HepG2 (cell line): ENCODE measurements at regions not wholly inside any gene's neighbourhood (a gene's known extent, or its start where the extent isn't known, plus 50 kb on each side); places are given as distances from the start of the nearest gene placed in this dataset.

ENCODE experiments used
- ATAC-seq: fragments of 200-7000 bp; cut with Tn5 transposase; 3 replicates; pipeline ENCODE4 v1.9.1; 2020; ENCODE audit warnings: mild to moderate bottlenecking, moderate library complexity
- BruUV-seq: library from RNA; stranded (reverse); fragments of 400-500 nt; replicated peaks from 2 replicates; lab custom pipeline; 2021; lab: Mats Ljungman, UMichigan
- CTCF ChIA-PET: fragments of 300-600 bp; formaldehyde crosslinking; extraction: SDS; loops from one replicate; lab custom pipeline; 2021; ENCODE audit warnings: low total read pairs, inconsistent platforms, low intra/inter-chr PET ratio; lab: Yijun Ruan, JAX
- POLR2A ChIA-PET: fragments of 350-600 bp; sonication (Branson Sonifier 250); formaldehyde crosslinking; loops from one replicate; lab custom pipeline; 2020; ENCODE audit warnings: antibody characterized with exemption, inconsistent platforms; lab: Yijun Ruan, JAX
- DNase-seq: peaks from one replicate; pipeline ENCODE4 v3.0.0-alpha.2; 2015; ENCODE audit warnings: low spot score
- FAIRE-seq: peaks from 3 replicates; lab custom pipeline; 2011; peaks lifted over from hg19 to GRCh38; lab: Jason Lieb, UNC
- H2AFZ ChIP-seq: one replicate; pipeline ENCODE4 v1.6.1; 2011; ENCODE audit warnings: low read length, inconsistent platforms
- H3K27ac ChIP-seq: fragments of 300-600 bp; 3 replicates; pipeline ENCODE4 v1.8.0; 2011; ENCODE audit warnings: mixed run types, mild to moderate bottlenecking, mixed read lengths, low read length, inconsistent platforms; ENCODE audit not compliant: insufficient read depth; ENCODE audit errors: extremely low read length
- H3K27me3 ChIP-seq, 2 experiments: fragments of 200-600 bp in 1 of 2; 2 replicates in 1 of 2; 3 replicates in 1 of 2; pipeline versions ENCODE4 v1.6.0 to v1.8.0; 2011; ENCODE audit warnings: low read length in 2 of 2, mild to moderate bottlenecking in 2 of 2, moderate library complexity in 2 of 2, inconsistent platforms in 1 of 2; ENCODE audit not compliant: insufficient read depth in 2 of 2, control insufficient read depth in 1 of 2
- H3K36me3 ChIP-seq, 2 experiments: fragments of 200-600 bp in 1 of 2; replicated peaks in 1 of 2; 2 replicates in 1 of 2; 3 replicates in 1 of 2; pipeline versions ENCODE4 v1.5.1 to v1.8.0; 2011; ENCODE audit warnings: low read length in 2 of 2, inconsistent platforms in 1 of 2; ENCODE audit not compliant: insufficient read depth in 2 of 2, control insufficient read depth in 1 of 2
- H3K4me1 ChIP-seq: 2 replicates; pipeline ENCODE4 v1.5.1; 2012; ENCODE audit warnings: low read length, inconsistent platforms; ENCODE audit not compliant: insufficient read depth
- H3K4me2 ChIP-seq: 2 replicates; pipeline ENCODE4 v1.6.0; 2011; ENCODE audit warnings: low read depth, low read length, inconsistent platforms
- H3K4me3 ChIP-seq, 3 experiments: fragments of 200-600 bp in 1 of 3; sonication (generic), shearing (Covaris generic) in 1 of 3; replicated peaks in 1 of 3; 2 replicates each; pipeline ENCODE4 v1.5.1; 2011 to 2016; ENCODE audit warnings: low read length in 3 of 3, inconsistent platforms in 2 of 3, low read depth in 2 of 3, mild to moderate bottlenecking in 2 of 3, control low read depth in 1 of 3, mixed read lengths in 1 of 3; ENCODE audit not compliant: insufficient read depth in 1 of 3
- H3K79me2 ChIP-seq: one replicate; pipeline ENCODE4 v1.6.1; 2011; ENCODE audit warnings: low read length, inconsistent platforms; ENCODE audit not compliant: insufficient read depth
- H3K9ac ChIP-seq: 2 replicates; pipeline ENCODE4 v1.6.0; 2011; ENCODE audit warnings: mild to moderate bottlenecking, low read depth, low read length, inconsistent platforms; ENCODE audit not compliant: insufficient read depth
- H3K9me3 ChIP-seq: 2 replicates; pipeline ENCODE4 v1.5.1; 2012; ENCODE audit warnings: mild to moderate bottlenecking, low read length
- H4K20me1 ChIP-seq: 2 replicates; pipeline ENCODE4 v1.6.0; 2011; ENCODE audit warnings: inconsistent platforms, mild to moderate bottlenecking, low read length, moderate library complexity; ENCODE audit not compliant: insufficient read depth
- CBX1 ChIP-seq: IDR thresholded peaks from one replicate; pipeline ENCODE4 v1.6.1; 2016; ENCODE audit warnings: antibody characterized with exemption, low read depth
- CREB1 ChIP-seq, 2 experiments: fragments of 450-650 bp in 1 of 2; IDR thresholded peaks; 2 replicates each; pipeline ENCODE4 v1.6.1; 2016 to 2017; ENCODE audit warnings: control low read depth in 1 of 2, mild to moderate bottlenecking in 1 of 2, missing compliant biosample characterization in 1 of 2, missing genetic modification characterization in 1 of 2
- ELF4 ChIP-seq: sonication (generic); formaldehyde crosslinking; IDR thresholded peaks from 2 replicates; pipeline ENCODE4 v1.5.0; 2020; ENCODE audit warnings: missing genetic modification reagents, mild to moderate bottlenecking, moderate library complexity, borderline replicate concordance
- HNRNPLL ChIP-seq: fragments of 200-400 bp; formaldehyde crosslinking; IDR thresholded peaks from 2 replicates; pipeline ENCODE4 v1.6.1; 2017; ENCODE audit warnings: mild to moderate bottlenecking, low read depth, low read length; ENCODE audit not compliant: poor library complexity, severe bottlenecking
- IRF2 ChIP-seq: IDR thresholded peaks from 2 replicates; pipeline ENCODE4 v1.6.1; 2018; ENCODE audit warnings: missing genetic modification reagents, missing compliant biosample characterization
- JUND ChIP-seq: sonication (generic); formaldehyde crosslinking; IDR thresholded peaks from 2 replicates; pipeline ENCODE4 v1.8.0; 2022; ENCODE audit warnings: mild to moderate bottlenecking, missing genetic modification reagents
- RFX5 ChIP-seq: IDR thresholded peaks from 2 replicates; pipeline ENCODE4 v1.6.1; 2011; ENCODE audit warnings: low read depth, low read length, improper control_type of control experiment
- SNAI1 ChIP-seq: sonication (generic); formaldehyde crosslinking; IDR thresholded peaks from 2 replicates; pipeline ENCODE4 v1.5.0; 2020; ENCODE audit warnings: mild to moderate bottlenecking, missing genetic modification reagents, borderline replicate concordance
- TFDP1 ChIP-seq: IDR thresholded peaks from 2 replicates; pipeline ENCODE4 v1.6.1; 2016; ENCODE audit warnings: missing compliant biosample characterization, missing genetic modification reagents, borderline replicate concordance
- TRIM22 ChIP-seq: fragments of 450-650 bp; IDR thresholded peaks from 2 replicates; pipeline ENCODE4 v1.6.1; 2017
- ZFP1 ChIP-seq: IDR thresholded peaks from 2 replicates; pipeline ENCODE4 v1.6.1; 2016
- ZKSCAN8 ChIP-seq: IDR thresholded peaks from 2 replicates; pipeline ENCODE4 v1.6.1; 2016; ENCODE audit warnings: borderline replicate concordance, missing genetic modification reagents, missing compliant biosample characterization
- ZNF138 ChIP-seq: sonication (generic); formaldehyde crosslinking; IDR thresholded peaks from 2 replicates; pipeline ENCODE4 v1.5.0; 2020; ENCODE audit warnings: mild to moderate bottlenecking, low read depth, missing genetic modification reagents
- ZNF232 ChIP-seq: sonication (generic); formaldehyde crosslinking; IDR thresholded peaks from 2 replicates; pipeline ENCODE4 v1.4.0; 2020; ENCODE audit warnings: missing genetic modification reagents, borderline replicate concordance
- ZNF317 ChIP-seq: sonication (generic); formaldehyde crosslinking; IDR thresholded peaks from 2 replicates; pipeline ENCODE4 v1.5.0; 2020; ENCODE audit warnings: mild to moderate bottlenecking, missing genetic modification reagents
- ZNF672 ChIP-seq: sonication (generic); formaldehyde crosslinking; IDR thresholded peaks from 2 replicates; pipeline ENCODE4 v1.8.1; 2022; ENCODE audit warnings: missing genetic modification reagents
- ZNF737 ChIP-seq: sonication (generic); formaldehyde crosslinking; IDR thresholded peaks from 2 replicates; pipeline ENCODE4 v1.5.0; 2020; ENCODE audit warnings: missing genetic modification reagents, mild to moderate bottlenecking, borderline replicate concordance
- ZSCAN31 ChIP-seq: sonication (generic); formaldehyde crosslinking; IDR thresholded peaks from 2 replicates; pipeline ENCODE4 v1.5.0; 2020; ENCODE audit warnings: low read depth, mild to moderate bottlenecking, missing genetic modification reagents
- WGBS: methylation state at CpG from one replicate; pipeline ENCODE4 v1.1.6; 2017; ENCODE audit warnings: low lambda C conversion rate; 5-methylcytosine and 5-hydroxymethylcytosine counted together
- in situ Hi-C: cut with HindIII; loops from 2 replicates; pipeline ENCODE4 v1.10.0; 2017; ENCODE audit warnings: low pct_unique_long_range_greater_than_20kb; ENCODE audit not compliant: extremely low pct_ligation_motif_present
- intact Hi-C: fragments of 100-400 bp; cut with micrococcal nuclease; formaldehyde crosslinking; loops from one replicate; pipeline ENCODE4 v1.10.0; 2022; ENCODE audit not compliant: unreplicated experiment

GRCh38 chr14:28823245-28823644 lies 56.7 kb downstream of the FOXG1 start (continued):
- TF ChIP-seq ZKSCAN8 = no peak
- TF ChIP-seq, all 625 proteins: peak for 3

- H3K4me3 ChIP-seq = no peak overlapping the region
- H3K9ac ChIP-seq = no peak overlapping the region
- intact Hi-C loops = no loop called here
- FAIRE-seq = no peak
- ChIA-PET POLR2A (no interaction called here), CTCF (no interaction called here)
- no peak overlapping the region for H2AFZ ChIP-seq
- no peak for DNase-seq
- no peaks in the 10 kb centered on the region for H3K36me3 ChIP-seq
- in situ Hi-C loops = no loop called here
- no peaks in the 10 kb centered on the region for H3K27me3 ChIP-seq
- no peak overlapping the region for H3K27ac ChIP-seq
- BruUV-seq = no TSS peak
- 51% methylated on average over 22 of the region's 22 CpGs for WGBS
- H3K79me2 ChIP-seq = no peaks in the 10 kb centered on the region
- no peaks in the 10 kb centered on the region for H3K4me1 ChIP-seq
- H3K9me3 ChIP-seq = peaks cover 24% of the 10 kb centered on the region
- ATAC-seq = no peak
- TF ChIP-seq CREB1 (IDR thresholded peaks at IDR 0.05) = no peak
- no peak for TF ChIP-seq CREB1 (CRISPR knock-in tag; IDR thresholded peaks at IDR 0.05)
- no peak for TF ChIP-seq CBX1
- no peak for TF ChIP-seq TFDP1 (CRISPR knock-in tag)
- no peak overlapping the region for H3K4me2 ChIP-seq
- H4K20me1 ChIP-seq = no peaks in the 10 kb centered on the region
Observed at GRCh38 chr14:28830115-28830534, 63.5 kb downstream of the FOXG1 start.

GRCh38 chr14:28831126-28831525 lies 64.5 kb downstream of the FOXG1 start:
- BruUV-seq = no TSS peak
- POLR2A ChIA-PET = no interaction called here
- TF ChIP-seq IRF2 (CRISPR knock-in tag) (no peak), ZNF672 (no peak), ZNF138 (no peak), ZSCAN31 (CRISPR knock-in tag) (no peak), ZFP1 (no peak), TRIM22 (no peak), RFX5 (no peak), JUND (CRISPR knock-in tag) (no peak), SNAI1 (CRISPR knock-in tag) (no peak), HNRNPLL (no peak), ELF4 (no peak), ZNF317 (CRISPR knock-in tag) (no peak), ZNF737 (CRISPR knock-in tag) (no peak), ZNF232 (no peak)

More at GRCh38 chr14:28831126-28831525, 64.5 kb downstream of the FOXG1 start:
- Histone ChIP-seq H3K9me3 (peaks cover 20% of the 10 kb centered on the region), H3K27me3 (no peaks in the 10 kb centered on the region), H2AFZ (no peak overlapping the region), H3K36me3 (no peaks in the 10 kb centered on the region), H3K4me3 (no peak overlapping the region), H3K27ac (no peak overlapping the region), H3K9ac (no peak overlapping the region), H3K4me1 (no peaks in the 10 kb centered on the region), H3K79me2 (no peaks in the 10 kb centered on the region), H4K20me1 (no peaks in the 10 kb centered on the region), H3K4me2 (no peak overlapping the region)
- WGBS = under 1% methylated on average over 3 of the region's 3 CpGs
- DNase-seq = no peak
- no peak for ATAC-seq
- in situ Hi-C loops = no loop called here
- intact Hi-C loops = no loop called here
- FAIRE-seq = no peak
- CTCF ChIA-PET = no interaction called here
